Loucy (cell line): ENCODE measurements at regions not wholly inside any gene's neighbourhood (a gene's known extent, or its start where the extent isn't known, plus 50 kb on each side); places are given as distances from the start of the nearest gene placed in this dataset.

Source experiments
- CTCF ChIP-seq: fragments of 200-600 bp; sonication (generic); conservative IDR thresholded peaks from 2 replicates; pipeline ENCODE4 v1.5.1; 2014; ENCODE audit warnings: mild to moderate bottlenecking, antibody characterized with exemption, low read length
- EZH2phosphoT487 ChIP-seq: fragments of 200-600 bp; IDR thresholded peaks from 2 replicates; pipeline ENCODE4 v1.6.1; 2018; ENCODE audit warnings: antibody characterized with exemption, mild to moderate bottlenecking, moderate library complexity, borderline replicate concordance

- TF ChIP-seq CTCF = no peak
- TF ChIP-seq EZH2phosphoT487 = no peak
These were observed 447.7 kb downstream of the KIF4B start for GRCh38 chr5:155461304-155461703.
